GM03348 (cell line): ENCODE measurements at regions not wholly inside any gene's neighbourhood (a gene's known extent, or its start where the extent isn't known, plus 50 kb on each side); places are given as distances from the start of the nearest gene placed in this dataset.
A peak's percentile ranks its signal among the peaks of the same experiment; 100 is the strongest.
"Not testable (repeated sequence)": the region's sequence is repeated elsewhere in the genome, so short reads cannot be mapped to it uniquely, and the experiment has no call there.

Source experiments
- DNase-seq: peaks from one replicate; pipeline ENCODE4 v3.0.0; 2012; ENCODE audit warnings: low spot score

DNA sequence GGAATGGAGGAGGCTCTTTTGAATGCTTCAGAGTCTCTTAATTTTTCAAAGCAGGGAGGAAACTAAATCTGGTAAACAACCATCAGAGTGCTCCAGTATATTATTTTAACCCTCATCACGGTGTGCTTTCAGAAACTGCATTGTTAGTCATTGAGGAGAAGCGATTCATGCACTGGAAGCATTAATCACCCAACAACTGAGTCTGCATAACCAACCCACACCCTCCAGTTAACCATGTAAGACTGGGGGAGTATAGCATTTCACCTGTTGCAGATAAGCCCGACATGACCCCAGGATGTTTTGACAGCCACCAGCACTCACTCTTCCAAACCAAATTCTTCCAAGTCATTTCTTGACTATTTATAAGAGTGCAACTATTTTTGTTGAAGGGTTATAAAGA, 257.6 kb downstream of the GATA3 start:
- DNase-seq = no peak

DNA sequence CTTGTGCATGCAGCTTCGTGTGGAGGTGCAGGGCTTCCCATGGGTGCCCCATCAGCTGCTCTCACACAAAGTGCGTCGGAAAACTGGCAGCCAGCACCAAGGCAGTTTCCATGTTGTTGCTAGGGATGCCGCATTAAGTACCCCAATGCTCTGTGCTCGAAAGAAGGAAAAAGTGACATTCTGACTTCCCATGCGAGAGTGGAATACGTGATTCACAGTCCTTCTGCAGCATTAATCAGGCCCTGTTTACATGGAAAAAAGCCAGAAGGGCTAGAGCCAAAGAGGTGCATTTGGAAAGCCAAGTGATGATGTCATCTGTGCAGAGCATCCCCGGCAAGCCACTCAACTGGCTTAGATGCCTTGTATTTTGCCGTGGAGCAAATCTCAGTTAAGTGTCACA, 258.3 kb downstream of the GATA3 start:
- no peak for DNase-seq

DNA sequence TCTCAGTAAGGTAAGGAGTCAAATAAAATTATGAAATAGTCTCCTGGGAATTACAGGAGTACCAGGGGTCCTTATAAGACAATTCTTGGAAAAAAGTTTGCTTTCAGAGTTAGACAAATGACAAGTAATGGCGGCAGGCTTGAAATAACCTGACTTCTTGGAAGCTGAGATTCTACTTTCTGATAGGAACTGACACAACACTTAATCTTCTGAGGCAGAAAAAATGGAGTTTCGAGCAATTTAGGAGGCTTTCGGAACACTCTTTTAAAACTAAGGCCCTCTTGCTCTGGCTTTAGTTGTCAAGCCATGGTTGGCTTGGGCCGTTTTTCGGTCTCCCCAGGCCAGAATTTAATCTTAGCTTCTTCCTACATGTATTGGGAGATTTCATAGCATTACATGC, 260.0 kb downstream of the GATA3 start:
- no peak for DNase-seq

DNA sequence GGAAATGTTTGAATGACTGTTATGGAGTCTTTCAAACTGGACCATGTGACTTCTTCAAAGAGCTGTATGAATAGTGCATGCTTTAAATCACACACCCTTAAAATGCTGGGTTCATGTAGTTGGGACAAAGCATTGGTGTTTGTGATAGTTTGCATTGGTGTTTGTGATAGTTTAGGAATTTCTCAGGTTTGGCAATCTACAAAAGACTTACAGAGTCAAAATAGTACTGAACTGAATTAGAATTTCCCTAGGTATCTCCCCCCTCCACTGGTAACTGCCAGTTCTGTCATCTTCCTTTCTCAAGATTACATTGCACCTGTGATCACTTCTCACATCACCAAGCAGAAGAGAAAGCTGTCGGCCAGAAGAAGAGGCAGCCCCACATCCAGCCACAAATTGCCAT, 261.1 kb downstream of the GATA3 start:
- no peak for DNase-seq

DNA sequence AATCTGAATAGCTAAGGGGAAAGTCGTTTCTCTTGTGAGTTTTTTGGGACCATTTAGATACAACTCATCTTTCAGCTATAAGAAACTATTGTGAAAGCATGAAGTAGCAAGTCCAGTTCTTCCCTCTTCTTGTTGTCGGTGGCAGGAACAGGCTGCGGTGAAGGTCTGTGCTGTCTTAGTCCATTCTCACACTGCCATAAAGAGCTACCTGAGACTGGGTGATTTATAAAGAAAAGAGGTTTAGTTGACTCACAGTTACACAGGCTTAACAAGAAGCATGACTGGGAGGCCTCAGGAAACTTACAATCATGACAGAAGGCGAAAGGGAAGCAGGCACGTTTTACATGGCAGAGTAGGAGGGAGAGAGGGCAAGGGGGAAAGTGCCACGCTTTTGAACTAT, 261.8 kb downstream of the GATA3 start:
- no peak for DNase-seq

DNA sequence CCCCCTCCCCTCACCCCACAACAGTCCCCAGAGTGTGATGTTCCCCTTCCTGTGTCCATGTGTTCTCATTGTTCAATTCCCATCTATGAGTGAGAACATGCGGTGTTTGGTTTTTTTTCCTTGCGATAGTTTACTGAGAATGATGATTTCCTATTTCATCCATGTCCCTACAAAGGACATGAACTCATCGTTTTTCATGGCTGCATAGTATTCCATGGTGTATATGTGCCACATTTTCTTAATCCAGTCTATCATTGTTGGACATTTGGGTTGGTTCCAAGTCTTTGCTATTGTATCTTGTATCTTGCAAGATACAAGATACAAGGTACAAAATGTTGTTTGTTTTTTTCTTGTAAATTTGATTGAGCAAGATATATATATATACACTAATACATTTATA, 263.9 kb downstream of the GATA3 start:
- not testable (repeated sequence) for DNase-seq

DNA sequence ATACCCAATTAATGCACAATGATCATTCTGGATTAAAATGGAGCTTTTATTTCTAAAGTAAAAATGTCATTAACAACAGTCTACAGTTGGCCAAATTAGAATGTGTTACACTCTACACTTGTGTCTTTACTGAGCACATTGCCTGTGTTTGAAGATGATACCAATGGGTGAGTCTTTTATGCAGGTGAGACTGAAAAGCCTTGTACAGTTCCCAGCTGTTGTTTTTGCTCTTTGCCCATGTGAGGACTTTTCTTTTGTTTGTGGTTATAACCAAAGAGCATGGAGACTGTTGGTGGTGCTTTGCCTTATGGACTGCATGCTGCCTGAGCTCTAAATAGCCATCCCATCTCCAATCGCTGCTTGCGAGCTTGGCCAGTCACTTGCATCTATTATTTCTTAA, 264.5 kb downstream of the GATA3 start:
- no peak for DNase-seq

DNA sequence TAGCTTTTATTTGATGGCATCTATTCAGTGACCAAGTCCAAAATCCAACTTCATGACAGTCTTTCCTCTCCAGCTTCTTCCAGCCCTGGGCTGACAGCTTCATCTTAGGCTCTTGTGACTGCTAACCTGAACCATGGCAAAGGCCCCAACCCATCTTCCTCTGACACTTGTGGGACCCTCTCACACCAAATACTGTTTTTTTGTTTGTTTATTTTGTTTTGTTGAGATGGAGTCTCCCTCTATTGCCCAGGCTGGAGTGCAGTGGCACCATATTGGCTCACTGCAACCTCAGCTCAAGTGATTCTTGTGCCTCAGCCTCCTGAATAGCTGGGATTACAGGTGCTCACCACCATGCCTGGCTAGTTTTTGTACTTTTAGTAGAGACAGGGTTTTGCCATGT, 265.2 kb downstream of the GATA3 start:
- no peak for DNase-seq

DNA sequence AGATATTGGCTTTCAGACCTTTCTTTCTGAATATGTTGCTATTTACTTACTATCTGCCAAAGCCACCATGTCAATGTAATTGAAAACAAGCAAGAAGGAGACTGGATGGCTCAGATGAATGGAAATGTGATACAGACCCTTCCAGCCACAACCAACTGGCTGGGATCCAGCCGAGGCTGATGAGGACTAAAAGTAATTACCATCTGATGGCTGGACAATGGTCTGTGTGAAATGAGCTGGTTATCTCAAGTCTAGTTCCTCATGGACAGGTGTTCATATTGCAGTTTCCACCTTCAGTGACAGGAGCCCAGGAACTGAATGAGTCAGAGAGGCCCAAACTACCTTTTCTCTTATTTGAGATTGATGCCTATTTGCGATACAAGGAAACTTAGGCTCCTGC, 267.5 kb downstream of the GATA3 start:
- no peak for DNase-seq

DNA sequence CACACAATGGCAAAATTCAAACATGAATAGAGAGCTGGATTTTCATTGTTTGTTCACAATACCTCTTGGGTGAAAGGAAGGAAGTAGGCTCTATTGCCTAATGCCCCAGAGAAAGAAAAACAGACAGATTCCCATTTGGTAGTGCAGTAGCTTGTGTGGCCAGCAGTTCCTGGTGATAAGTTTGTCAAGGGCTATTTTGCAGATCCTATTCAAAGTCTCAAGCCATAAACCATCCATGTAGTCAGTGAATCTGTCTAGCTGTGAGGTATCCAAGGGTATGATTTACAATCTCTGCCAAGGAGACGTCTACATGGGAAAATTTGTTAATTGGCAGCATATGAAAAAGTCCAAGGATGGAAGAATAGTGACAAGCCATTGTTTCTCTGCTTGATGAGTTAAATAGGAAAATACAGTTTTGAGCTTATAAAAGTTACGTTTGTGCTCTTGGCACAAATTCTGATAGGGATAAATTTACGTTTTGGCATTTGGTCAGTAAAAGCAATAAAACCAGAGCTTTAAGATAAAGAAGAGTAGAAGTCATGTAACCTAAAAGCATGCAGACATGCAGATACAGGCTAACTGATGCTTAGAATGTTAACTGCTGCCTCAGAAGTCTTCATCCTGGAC, 269.1 kb downstream of the GATA3 start:
- no peak for DNase-seq

DNA sequence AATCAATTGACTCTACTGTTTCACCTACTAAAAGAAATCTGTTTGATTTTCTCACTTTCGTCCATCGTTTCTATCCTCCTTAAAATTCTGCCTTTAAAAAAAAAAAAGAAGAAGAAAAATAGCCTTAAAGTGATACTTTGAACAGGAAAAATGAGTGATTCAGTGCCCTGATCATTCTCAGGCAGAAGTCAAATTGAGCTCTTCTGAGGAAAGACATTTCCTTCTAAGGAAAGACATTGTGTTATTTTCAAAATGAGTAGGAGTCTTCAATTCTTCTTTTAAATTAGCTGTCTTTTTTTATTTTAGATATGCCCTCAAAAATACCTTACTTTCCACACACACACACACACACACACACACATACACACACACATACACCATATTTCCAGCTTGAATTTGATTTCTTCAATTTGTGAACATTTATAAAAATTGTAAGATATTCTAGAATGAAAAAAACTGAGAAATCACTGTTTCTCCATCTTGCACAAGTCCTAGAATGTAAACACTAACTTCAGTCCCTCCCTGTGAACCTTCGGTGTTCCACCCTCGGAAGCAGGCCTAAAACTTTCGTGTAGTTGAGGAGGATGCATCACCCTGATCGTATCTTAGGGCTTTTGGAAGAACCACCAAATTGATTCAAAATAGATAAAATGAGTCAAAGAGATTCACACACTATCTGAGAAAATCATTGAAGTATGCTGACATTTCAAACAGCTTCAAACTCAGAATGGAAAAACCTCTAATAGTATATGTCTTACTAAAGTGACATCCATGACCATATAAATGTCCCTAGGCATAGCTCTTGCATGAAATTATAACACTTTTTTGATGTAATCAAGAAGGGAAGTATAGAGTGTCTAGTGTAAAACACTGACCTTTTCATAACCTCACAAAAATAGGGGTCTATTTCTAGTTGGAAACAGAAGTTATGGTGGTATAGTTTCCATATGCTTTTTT, 270.8 kb downstream of the GATA3 start:
- DNase-seq = no peak

DNA sequence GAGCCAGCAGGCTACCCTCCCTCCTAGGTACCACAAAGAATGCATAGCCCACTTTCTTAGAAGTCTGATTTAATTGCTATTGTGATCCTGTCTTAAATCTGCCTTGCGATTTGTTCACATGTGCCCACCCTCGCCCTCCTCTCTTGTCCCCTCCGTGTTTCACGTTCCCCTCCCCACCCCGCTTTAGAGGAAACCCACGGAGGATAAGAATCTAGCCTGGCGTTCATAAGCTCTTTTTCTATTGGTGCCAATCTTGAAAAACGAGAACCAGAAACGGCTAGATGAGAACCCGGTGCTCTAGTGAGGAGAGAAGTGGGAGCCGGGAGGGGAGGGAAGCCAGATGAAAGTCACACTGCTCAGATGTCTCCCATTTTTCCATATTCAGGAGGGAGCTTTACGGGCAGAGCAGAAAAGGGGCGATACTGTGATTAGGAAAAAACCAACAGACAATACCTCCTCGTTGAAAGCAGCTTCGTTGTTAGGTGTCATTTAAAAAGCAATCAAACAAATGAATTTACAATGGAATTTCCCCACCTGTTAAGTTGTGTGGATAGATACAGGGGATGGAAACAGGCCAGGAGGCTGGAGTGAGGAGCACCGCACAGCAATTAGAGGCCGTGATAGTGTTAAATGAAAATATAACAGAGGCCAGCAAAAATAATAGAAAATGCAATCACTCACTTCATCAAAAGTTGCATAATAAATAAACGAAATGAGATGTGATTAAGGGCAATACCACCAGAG, 272.1 kb downstream of the GATA3 start:
- DNase-seq = no peak

DNA sequence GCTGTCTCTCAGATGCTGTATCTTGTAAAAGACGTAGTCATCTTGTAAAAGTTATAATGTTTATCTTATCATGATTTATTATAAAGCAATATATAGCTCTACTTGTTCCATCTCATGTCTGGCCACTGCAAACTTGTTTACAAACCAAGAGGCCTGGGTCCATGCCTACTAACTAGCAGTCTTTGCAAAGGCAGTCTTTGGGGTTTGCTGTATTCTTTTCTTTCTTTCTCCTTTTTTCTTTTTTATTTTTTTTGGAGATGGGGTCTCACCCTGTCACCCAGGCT, 272.6 kb downstream of the GATA3 start:
- no peak for DNase-seq

DNA sequence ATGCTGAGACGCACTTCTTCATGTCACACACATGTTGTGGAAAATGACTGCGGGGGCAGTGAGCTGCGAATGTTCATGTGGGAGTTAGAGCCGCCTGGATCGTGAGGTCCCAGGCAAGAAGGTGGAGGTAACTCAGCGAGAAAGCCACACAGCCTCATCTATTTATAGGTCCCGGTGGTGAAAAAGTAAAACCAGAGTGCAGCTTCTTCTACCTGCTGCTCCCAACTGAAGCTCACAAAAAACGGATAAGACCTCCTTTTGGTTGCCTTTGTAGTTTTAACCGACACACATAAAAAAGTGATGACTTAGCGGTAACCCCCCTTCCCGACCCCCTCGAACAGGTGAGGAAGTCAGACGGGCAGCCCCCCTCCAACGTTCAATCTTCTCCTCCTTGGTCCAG, 276.9 kb downstream of the GATA3 start:
- no peak for DNase-seq

DNA sequence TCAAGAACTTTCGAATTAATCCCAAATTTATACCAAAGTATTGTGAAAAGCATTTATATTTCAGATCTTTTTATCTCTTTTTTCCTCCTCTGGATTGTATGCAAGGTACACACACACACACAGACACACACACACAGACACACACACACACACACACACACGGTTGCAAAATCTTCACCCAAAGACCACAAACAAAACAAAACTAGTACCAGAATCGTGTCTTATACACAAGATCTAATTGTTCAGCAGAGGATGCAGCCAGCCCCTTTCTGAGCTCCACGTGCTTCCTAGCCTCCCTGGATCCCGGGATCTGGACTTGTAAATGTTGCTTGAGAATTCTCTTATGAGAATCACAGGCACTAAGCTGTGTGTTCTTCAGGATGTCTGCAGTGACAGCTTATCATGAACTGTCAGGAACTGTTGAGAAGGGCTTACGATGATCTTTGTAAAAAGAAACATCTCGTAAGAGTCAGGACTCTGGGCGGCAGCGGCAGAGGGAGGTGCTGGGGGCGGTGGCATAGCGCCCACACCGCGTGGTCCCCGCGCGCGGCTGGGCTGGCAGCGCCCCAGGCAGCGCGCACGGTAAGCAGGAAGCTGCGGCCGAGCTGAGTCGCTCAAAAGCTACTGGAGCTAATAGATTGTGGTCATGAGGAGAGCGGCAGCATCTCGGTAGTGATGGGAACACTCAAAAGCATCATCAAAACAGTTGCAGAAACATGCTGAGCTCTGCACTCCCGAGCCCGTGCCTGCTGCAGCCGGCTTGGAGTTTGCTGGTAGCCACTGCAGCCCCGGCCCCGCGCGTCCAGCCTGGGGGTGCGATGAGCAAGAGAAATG, 277.6 kb downstream of the GATA3 start:
- DNase-seq = peak; percentile 44

DNA sequence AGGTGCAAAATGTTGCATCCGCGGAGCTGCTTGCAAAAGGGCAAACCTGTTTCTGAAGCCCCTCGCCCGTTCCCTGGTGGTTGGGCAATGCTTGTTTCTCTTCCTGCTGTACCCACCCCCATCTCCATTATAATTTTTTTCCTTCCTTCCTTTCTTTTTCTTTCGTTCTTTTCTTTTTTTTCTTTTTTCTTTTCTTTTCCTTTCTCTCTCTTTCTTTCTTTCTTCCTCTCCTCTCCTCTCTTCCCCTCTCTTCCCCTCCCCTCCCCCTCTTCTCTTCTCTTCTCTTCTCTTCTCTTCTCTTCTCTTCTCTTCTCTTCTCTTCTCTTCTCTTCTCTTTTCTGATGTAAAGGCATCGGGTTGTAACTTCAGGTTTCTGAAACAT, 278.2 kb downstream of the GATA3 start:
- DNase-seq = no peak

DNA sequence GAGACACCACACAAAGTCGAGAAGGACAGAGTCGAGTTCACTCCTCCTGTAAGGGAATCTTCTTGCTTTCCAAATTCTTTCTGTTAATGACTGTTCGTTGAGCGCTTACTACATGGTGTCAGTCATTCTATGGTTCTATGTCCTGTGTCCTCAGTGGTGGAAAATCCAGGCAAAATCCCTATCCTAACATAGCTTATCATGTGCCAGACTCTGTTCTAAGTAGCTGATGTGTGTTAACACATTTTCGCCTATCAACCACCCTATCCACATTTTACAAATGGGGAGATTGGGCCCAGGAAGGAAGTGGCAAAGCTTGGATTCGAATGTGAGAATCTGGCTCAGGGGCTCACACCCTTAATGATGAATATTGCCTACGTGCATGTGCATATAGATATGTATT, 280.1 kb downstream of the GATA3 start:
- no peak for DNase-seq

DNA sequence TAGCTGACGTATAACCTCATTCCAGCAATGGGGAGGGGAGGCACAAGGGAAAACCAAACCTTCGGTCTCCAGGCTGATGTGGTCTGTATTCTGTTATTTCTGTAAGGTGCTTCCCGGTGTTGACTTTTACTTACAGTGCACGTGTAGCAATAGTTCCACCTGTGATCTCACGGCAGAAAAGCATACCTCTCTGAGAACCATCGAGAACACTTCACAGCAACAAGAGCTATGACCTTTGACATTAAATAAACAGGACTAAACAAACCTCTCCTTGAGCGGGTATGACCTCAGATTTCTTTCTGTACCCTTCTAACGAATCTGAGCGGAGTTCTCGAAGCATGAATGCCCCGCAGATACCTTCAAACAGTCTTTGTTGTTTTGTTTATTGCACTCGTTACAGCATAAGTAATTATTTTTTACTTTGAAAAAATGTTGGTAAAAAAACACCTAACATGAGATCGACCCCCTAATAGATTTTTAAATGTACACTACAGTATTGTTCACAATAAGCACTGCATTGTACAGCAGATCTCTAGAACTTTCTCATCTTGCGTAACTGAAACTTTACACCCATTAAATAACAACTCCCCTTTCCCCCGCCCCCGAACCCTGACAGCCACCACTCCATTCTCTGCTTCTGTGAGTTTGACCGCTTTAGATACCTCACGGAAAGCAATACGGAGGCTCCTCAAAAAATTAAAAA, 282.3 kb downstream of the GATA3 start:
- DNase-seq = no peak

DNA sequence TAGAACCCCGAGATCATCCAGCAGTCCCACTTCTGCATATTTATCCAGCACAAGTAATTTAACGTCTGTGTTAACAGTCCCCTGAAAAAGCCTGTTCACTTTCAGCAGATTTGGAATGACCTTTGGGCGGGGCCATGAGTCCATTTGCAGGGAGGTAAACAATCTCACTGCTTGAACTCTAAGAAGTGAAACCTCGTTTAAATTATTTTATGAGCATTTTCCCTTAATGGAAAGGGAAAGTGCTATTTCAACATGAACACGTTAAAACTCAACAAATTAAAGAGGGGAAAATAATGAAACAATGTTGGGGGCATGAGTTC, 282.8 kb downstream of the GATA3 start:
- DNase-seq = no peak

DNA sequence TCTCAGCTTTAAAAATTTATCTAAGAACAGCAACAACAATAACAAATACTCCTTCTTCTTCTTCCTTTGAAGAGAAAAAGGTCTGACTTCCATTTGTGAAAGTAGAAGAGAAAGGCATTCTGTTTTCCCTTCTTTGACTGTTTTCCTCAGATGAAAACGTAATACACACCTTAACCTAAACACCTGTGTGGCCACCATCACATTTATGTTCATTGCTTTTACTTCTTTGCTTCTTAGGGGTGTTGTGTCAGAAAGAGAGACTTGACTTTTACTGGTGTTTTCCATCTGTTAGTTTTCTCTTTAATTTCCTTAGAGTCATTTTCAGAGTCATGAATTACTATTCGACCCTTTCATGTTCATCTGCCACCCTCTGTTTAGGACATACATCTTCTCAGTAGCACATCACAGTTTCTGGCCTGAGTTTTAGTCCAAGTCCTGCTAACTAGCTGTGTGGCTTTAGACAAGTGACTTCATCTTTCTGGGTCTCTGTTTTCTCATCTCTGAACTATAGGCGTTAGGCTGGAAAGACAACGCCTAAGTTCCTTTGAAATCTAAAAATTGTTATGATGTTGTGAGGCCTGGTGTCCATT, 283.8 kb downstream of the GATA3 start:
- no peak for DNase-seq

DNA sequence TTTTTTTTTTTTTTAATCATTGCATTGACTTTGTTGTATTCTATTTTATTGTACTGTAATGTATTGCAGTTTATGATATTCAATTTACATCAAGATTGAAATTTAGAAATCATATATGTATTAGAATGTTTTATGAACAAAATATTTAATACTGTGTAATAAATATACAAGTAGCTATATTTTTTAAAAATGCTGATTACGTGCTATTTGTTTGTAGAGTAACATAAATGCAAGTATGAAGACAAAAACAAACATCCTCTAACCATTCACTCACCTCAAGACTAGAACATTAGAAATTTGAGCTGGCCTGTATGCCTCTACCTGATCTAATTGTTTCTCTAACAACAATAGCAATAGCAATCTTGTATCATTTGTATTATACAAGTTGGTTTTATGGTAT, 290.3 kb downstream of the GATA3 start:
- DNase-seq = no peak

DNA sequence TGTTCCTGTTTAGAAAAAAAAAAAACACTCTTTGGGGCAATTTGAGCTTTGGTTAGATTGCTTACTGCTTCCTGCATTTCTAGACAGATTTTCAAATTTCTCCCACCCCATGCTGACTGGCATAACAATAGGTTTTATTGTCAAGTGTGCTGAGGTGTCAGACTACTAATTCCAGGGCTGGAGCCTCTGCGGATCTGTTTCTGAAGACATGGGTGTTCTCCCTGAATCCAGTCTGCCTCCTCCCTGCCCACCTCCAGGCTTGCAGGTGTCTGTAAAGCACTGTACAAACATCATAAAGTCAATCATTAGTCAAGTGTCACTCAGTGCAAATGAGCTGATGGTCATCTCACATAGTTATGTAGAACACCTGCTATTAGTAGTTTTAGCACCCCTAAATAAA, 292.4 kb downstream of the GATA3 start:
- no peak for DNase-seq
